ENCODE measurements at regions not wholly inside any gene's neighbourhood (a gene's known extent, or its start where the extent isn't known, plus 50 kb on each side); places are given as distances from the start of the nearest gene placed in this dataset.
A peak's percentile ranks its signal among the peaks of the same experiment; 100 is the strongest.

DNA sequence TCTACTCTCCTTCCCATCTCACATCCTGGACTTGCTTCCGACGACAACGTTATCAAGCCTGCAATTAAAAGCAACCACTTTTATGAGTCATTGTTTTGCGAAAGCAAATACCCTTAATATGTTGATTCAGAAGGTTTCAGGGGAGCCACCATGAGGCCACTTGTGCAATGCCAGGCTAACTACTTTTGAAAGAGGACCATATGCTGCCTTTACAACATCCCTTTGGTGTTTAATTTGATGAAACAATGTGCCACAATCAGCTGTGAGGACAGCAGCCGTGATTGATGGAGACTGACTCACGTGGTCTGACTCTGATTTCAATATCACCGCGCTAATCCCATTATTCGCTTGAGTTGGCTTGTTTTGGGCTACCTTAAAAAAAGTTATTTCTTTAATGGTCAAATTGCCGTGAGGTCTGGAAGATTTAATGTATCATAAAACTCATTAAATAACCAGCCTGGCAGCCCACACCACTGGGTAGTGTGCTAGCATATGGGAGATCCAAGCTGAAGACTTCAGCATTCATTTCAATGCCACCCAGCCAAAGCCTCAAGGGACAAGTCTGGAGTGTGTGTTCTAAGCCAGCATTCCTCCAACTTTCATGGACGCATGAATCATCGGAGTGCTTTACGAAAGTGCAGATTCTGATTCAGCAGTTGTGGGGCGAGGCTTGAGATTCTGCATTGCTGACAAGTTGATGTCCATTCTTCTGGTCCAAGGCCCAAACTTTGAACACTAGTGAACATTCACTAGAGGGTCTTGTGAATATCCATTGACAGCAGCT, 73.3 kb upstream of the PAXBP1 start:
- TF ChIP-seq, protein P1, sequence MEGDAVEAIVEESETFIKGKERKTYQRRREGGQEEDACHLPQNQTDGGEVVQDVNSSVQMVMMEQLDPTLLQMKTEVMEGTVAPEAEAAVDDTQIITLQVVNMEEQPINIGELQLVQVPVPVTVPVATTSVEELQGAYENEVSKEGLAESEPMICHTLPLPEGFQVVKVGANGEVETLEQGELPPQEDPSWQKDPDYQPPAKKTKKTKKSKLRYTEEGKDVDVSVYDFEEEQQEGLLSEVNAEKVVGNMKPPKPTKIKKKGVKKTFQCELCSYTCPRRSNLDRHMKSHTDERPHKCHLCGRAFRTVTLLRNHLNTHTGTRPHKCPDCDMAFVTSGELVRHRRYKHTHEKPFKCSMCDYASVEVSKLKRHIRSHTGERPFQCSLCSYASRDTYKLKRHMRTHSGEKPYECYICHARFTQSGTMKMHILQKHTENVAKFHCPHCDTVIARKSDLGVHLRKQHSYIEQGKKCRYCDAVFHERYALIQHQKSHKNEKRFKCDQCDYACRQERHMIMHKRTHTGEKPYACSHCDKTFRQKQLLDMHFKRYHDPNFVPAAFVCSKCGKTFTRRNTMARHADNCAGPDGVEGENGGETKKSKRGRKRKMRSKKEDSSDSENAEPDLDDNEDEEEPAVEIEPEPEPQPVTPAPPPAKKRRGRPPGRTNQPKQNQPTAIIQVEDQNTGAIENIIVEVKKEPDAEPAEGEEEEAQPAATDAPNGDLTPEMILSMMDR (IDR thresholded peaks at IDR 0.05), result no peak
- H3K4me1 ChIP-seq (ENCODE audit: control insufficient read depth in 1 of 2, insufficient read depth in 1 of 2, low read depth in 1 of 2, low read length in 1 of 2), result no peaks in the 10 kb centered on the region
- no peaks in the 10 kb centered on the region for H3K36me3 ChIP-seq
- no peak overlapping the region for H3K27ac ChIP-seq
- no peak overlapping the region for H3K4me3 ChIP-seq (ENCODE audit: low read depth in 1 of 2, low read length in 1 of 2)
- H3K9me3 ChIP-seq, result no peaks in the 10 kb centered on the region
- peaks cover 69% of the 10 kb centered on the region for H3K27me3 ChIP-seq

DNA sequence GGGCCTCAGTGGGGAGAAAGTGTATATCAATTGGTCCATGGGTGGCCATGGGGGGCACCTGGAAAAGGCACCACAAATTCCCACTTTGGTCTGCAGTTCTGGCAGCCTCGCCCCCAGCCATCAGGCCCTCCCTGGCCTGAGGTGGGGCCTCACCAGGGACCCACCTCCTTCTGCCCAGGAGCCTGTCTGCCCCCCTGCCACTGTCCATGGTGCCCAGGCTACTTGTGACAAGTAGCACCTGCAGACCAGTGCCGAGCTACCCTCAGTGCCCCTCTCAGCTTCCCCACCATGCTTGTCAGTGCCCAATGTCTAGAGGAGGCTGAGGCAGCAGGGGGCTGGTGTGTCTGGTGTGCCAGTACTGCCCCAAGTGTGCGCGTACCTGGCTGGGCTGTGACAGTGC, 87.1 kb upstream of the PAXBP1 start:
- H3K9me3 ChIP-seq, result no peaks in the 10 kb centered on the region
- no peak overlapping the region for H3K4me3 ChIP-seq (ENCODE audit: low read depth in 1 of 2, low read length in 1 of 2)
- H3K27me3 ChIP-seq, result peaks cover 18% of the 10 kb centered on the region
- no peaks in the 10 kb centered on the region for H3K36me3 ChIP-seq
- TF ChIP-seq, protein P1 (IDR thresholded peaks at IDR 0.05), result no peak
- no peak overlapping the region for H3K27ac ChIP-seq
- H3K4me1 ChIP-seq (ENCODE audit: control insufficient read depth in 1 of 2, insufficient read depth in 1 of 2, low read depth in 1 of 2, low read length in 1 of 2), result peaks cover 20 to 24% of the 10 kb centered on the region in 2 experiments

DNA sequence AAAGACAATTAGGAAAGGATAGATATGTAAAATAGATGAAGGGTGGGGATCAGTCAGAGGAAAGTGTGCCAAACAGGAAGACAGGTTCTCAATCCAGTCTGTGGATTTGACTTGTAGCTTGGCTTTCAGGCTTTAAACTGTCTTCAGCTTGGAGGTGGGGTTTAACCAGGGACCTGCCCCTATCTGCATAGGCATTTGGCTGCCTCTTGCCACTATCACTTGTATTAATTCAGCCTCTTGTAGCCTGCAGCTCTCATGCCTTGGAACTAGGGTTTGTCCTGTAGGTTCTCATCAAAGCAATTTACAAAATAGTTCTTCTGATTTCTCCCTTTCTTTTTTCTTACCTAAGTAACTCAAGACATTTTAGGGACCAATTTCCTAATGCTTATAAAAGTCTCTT, 88.8 kb upstream of the PAXBP1 start:
- TF ChIP-seq, protein P1 (IDR thresholded peaks at IDR 0.05), result no peak
- H3K27ac ChIP-seq, result no peak overlapping the region
- peaks cover 20 to 24% of the 10 kb centered on the region in 2 experiments for H3K4me1 ChIP-seq (ENCODE audit: control insufficient read depth in 1 of 2, insufficient read depth in 1 of 2, low read depth in 1 of 2, low read length in 1 of 2)
- H3K27me3 ChIP-seq, result peaks cover 4% of the 10 kb centered on the region
- H3K9me3 ChIP-seq, result no peaks in the 10 kb centered on the region
- H3K4me3 ChIP-seq (ENCODE audit: low read depth in 1 of 2, low read length in 1 of 2), result no peak overlapping the region
- H3K36me3 ChIP-seq, result no peaks in the 10 kb centered on the region

DNA sequence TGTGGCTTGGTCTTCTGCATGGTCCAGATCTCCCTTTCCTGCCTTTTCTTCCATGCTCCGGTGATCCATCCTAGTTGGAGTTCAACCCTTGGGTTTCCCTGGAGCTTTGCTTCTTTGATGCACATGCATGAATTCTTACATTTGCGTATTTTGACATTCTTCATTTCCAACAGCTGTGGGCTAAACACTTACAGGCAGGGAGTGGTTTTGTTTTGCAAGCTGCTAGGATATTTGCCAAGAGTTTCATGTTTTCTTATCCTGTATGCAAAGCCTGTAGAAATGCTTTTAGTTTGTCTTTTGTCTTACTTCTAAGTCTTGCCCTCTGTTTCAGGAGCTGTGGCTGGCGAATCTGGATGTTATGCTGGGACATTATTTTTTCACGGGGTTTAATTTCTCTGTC, 90.3 kb upstream of the PAXBP1 start:
- no peaks in the 10 kb centered on the region for H3K36me3 ChIP-seq
- peaks cover 20 to 24% of the 10 kb centered on the region in 2 experiments for H3K4me1 ChIP-seq (ENCODE audit: control insufficient read depth in 1 of 2, insufficient read depth in 1 of 2, low read depth in 1 of 2, low read length in 1 of 2)
- TF ChIP-seq, protein P1 (IDR thresholded peaks at IDR 0.05), result no peak
- H3K27ac ChIP-seq, result peak overlapping the region; percentile 53
- no peaks in the 10 kb centered on the region for H3K27me3 ChIP-seq
- H3K9me3 ChIP-seq, result no peaks in the 10 kb centered on the region
- H3K4me3 ChIP-seq (ENCODE audit: low read depth in 1 of 2, low read length in 1 of 2), result no peak overlapping the region

DNA sequence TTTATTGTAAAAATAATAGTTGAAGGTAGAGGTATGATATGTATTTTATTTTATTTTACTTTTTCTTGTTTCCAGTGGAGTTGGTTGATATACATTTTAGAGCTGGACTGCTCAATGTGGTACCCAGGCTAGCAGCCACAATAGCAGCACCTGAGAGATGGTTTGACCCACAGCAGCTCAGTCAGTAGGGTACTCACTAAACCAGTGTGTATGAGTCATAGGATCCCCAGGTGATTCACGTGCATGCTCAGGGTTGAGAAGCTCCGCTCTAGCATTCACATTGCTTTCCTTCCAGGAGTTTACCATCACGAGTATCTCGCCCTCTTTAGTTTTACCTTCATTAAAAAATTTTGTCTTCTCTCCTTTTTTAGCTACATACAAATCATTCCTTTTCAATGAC, 96.0 kb upstream of the PAXBP1 start:
- Histone ChIP-seq H3K27me3 (peaks cover 17% of the 10 kb centered on the region), H3K36me3 (no peaks in the 10 kb centered on the region), H3K4me1 (ENCODE audit: control insufficient read depth in 1 of 2, insufficient read depth in 1 of 2, low read depth in 1 of 2, low read length in 1 of 2) (peaks cover 9 to 15% of the 10 kb centered on the region in 2 experiments), H3K9me3 (no peaks in the 10 kb centered on the region), H3K27ac (no peak overlapping the region), H3K4me3 (ENCODE audit: low read depth in 1 of 2, low read length in 1 of 2) (no peak overlapping the region)
- TF ChIP-seq, protein P1 (IDR thresholded peaks at IDR 0.05), result no peak

Measured in neutrophil (primary cell).